ENCODE measurements at regions not wholly inside any gene's neighbourhood (a gene's known extent, or its start where the extent isn't known, plus 50 kb on each side); places are given as distances from the start of the nearest gene placed in this dataset.

- no peak for TF ChIP-seq CTCF (conservative IDR thresholded peaks at IDR 0.05 in 1 of 2, IDR thresholded peaks at IDR 0.05 in 1 of 2; ENCODE audit: extremely low read depth in 1 of 2, insufficient read depth in 1 of 2, low read depth in 1 of 2, low read length in 2 of 2)
- TF ChIP-seq EZH2 (IDR thresholded peaks at IDR 0.05; ENCODE audit: borderline replicate concordance, low read length) = no peak
Measured at GRCh38 chr19:33866696-33867095, 70.0 kb downstream of the KCTD15 start.
